ENCODE measurements at regions not wholly inside any gene's neighbourhood (a gene's known extent, or its start where the extent isn't known, plus 50 kb on each side); places are given as distances from the start of the nearest gene placed in this dataset.

DNA sequence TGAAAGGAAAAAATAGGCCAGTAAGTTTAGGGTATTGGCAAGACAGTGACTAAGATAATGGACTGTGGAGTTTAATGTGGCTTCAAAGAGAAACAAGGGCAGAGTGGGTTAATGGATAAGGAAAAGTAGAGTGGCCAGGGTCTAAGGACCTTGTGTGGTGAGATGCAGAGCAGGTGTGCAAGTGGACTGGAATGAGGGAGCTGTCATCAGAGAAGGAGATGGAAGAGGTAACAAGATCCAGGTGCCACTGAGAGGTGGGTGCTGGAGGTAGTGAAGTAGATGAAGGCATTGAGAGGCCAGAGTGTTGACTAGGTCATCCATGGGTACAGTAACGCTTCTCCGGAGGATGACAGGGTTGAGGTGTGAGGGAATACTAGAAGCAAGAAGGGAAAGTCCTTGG lies 136.1 kb downstream of the QRSL1 start:
- TF ChIP-seq, protein P1, sequence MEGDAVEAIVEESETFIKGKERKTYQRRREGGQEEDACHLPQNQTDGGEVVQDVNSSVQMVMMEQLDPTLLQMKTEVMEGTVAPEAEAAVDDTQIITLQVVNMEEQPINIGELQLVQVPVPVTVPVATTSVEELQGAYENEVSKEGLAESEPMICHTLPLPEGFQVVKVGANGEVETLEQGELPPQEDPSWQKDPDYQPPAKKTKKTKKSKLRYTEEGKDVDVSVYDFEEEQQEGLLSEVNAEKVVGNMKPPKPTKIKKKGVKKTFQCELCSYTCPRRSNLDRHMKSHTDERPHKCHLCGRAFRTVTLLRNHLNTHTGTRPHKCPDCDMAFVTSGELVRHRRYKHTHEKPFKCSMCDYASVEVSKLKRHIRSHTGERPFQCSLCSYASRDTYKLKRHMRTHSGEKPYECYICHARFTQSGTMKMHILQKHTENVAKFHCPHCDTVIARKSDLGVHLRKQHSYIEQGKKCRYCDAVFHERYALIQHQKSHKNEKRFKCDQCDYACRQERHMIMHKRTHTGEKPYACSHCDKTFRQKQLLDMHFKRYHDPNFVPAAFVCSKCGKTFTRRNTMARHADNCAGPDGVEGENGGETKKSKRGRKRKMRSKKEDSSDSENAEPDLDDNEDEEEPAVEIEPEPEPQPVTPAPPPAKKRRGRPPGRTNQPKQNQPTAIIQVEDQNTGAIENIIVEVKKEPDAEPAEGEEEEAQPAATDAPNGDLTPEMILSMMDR (IDR thresholded peaks at IDR 0.05), result no peak
- TF ChIP-seq EP300 (IDR thresholded peaks at IDR 0.05) (no peak), POLR2A (IDR thresholded peaks at IDR 0.05) (no peak), POLR2AphosphoS5 (IDR thresholded peaks at IDR 0.05) (no peak)

Data from stomach (tissue), 4 donors.